ENCODE measurements at regions not wholly inside any gene's neighbourhood (a gene's known extent, or its start where the extent isn't known, plus 50 kb on each side); places are given as distances from the start of the nearest gene placed in this dataset.
"Not testable (repeated sequence)": the region's sequence is repeated elsewhere in the genome, so short reads cannot be mapped to it uniquely, and the experiment has no call there.

GRCh38 chr22:49689255-49689770, 138.4 kb downstream of the BRD1 start:
- DNase-seq: no peak
- Histone ChIP-seq H3K4me3 (ENCODE audit: insufficient read depth, low read depth, low read length) (no peak overlapping the region), H3K27me3 (ENCODE audit: control insufficient read depth, insufficient read depth, low read length) (no peaks in the 10 kb centered on the region), H3K36me3 (replicated peaks; ENCODE audit: control insufficient read depth, insufficient read depth, low read length) (no peaks in the 10 kb centered on the region)

GRCh38 chr22:49688516-49689254, 139.0 kb downstream of the BRD1 start:
- Histone ChIP-seq H3K36me3 (replicated peaks; ENCODE audit: control insufficient read depth, insufficient read depth, low read length) (no peaks in the 10 kb centered on the region), H3K4me3 (ENCODE audit: insufficient read depth, low read depth, low read length) (no peak overlapping the region), H3K27me3 (ENCODE audit: control insufficient read depth, insufficient read depth, low read length) (no peaks in the 10 kb centered on the region)
- DNase-seq: no peak

- no peak overlapping the region for H3K4me3 ChIP-seq (ENCODE audit: insufficient read depth, low read depth, low read length)
Observed at GRCh38 chr22:49687786-49688515, 139.7 kb downstream of the BRD1 start.

GRCh38 chr22:49687333-49687732, 140.3 kb downstream of the BRD1 start:
- no peak for DNase-seq
- H3K36me3 ChIP-seq (replicated peaks; ENCODE audit: control insufficient read depth, insufficient read depth, low read length): no peaks in the 10 kb centered on the region
- no peak overlapping the region for H3K4me3 ChIP-seq (ENCODE audit: insufficient read depth, low read depth, low read length)
- no peaks in the 10 kb centered on the region for H3K27me3 ChIP-seq (ENCODE audit: control insufficient read depth, insufficient read depth, low read length)

More at GRCh38 chr22:49687786-49688515, 139.7 kb downstream of the BRD1 start:
- Histone ChIP-seq H3K36me3 (replicated peaks; ENCODE audit: control insufficient read depth, insufficient read depth, low read length) (no peaks in the 10 kb centered on the region), H3K27me3 (ENCODE audit: control insufficient read depth, insufficient read depth, low read length) (no peaks in the 10 kb centered on the region)
- peak; percentile 47 for DNase-seq

DNA sequence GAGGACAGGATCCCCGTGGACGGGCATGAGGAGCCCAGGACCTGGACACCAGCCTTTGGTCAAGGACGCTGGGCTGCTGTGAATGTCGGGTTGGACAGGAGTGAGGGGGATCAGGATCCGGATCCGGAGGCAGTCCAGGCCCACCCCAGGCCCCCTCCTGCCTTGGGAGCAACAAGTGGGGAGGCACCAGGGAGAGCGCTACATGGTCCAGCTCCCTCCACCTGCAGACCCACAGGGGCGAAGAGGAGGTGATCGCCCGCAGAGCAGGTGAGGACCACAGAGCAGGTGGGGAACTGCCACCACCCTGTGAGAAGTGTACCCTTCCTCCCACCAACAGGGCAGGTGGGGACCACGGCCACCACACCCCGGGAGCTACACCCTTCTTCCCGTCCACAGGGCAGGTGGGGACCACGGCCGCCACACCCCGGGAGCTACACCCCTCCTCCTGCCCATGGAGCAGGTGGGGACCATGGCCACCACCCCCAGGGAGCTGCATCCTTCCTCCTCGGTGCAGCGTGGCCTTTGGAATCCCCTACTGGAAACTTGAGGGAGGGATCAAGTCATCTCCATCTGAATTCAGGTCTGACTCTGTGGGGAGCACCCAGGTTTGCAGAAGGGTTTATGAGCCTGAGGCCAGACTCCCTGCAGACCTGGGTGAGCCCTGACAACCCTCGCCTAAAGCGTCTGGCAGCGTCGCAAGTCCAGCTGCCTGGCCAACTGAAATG, 141.0 kb downstream of the BRD1 start:
- DNase-seq: peak; percentile 58
- Histone ChIP-seq H3K27me3 (ENCODE audit: control insufficient read depth, insufficient read depth, low read length) (no peaks in the 10 kb centered on the region), H3K36me3 (replicated peaks; ENCODE audit: control insufficient read depth, insufficient read depth, low read length) (no peaks in the 10 kb centered on the region), H3K4me3 (ENCODE audit: insufficient read depth, low read depth, low read length) (no peak overlapping the region)

DNA sequence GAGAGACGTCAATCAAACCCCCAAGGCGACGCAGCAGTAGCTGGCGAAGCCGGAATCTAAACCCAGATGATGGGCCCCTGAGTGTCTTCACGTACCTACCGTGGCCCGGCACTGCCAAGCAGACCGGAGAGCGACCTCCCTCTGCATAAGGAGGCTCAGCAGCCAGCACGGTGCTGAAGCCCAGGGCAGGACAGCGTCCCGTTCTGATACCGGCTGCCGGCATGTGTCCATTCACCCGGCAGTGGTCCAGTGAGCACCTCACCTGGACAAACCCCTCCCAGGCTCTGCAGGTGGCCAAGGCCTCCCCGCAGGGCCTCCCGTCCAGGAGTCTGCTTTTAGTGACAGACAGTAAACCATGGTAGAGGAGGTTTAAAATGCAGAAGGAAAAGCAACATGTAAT, 142.0 kb downstream of the BRD1 start:
- Histone ChIP-seq H3K4me3 (ENCODE audit: insufficient read depth, low read depth, low read length) (no peak overlapping the region), H3K36me3 (replicated peaks; ENCODE audit: control insufficient read depth, insufficient read depth, low read length) (no peaks in the 10 kb centered on the region), H3K27me3 (ENCODE audit: control insufficient read depth, insufficient read depth, low read length) (no peaks in the 10 kb centered on the region)
- DNase-seq: no peak

DNA sequence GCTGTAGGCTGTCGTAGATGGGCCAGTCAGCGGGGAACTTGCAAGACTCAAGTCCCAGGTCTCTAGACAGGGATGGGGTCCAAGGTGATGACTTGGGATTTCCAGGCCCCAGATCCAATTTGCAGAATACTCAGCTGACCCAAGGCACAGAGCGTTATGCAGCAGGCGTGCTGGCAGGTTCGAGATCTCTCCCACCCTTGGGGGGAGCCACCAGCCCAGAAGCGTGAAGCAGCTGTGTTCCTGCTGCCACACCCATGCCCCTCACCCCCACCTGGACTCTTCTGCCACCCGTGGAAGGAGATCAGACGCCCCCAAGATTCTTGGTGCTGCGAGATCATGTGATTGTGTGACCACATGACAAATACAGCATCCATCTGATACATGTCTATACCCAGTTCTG, 142.6 kb downstream of the BRD1 start:
- Histone ChIP-seq H3K36me3 (replicated peaks; ENCODE audit: control insufficient read depth, insufficient read depth, low read length) (no peaks in the 10 kb centered on the region), H3K4me3 (ENCODE audit: insufficient read depth, low read depth, low read length) (no peak overlapping the region), H3K27me3 (ENCODE audit: control insufficient read depth, insufficient read depth, low read length) (no peaks in the 10 kb centered on the region)
- no peak for DNase-seq

- H3K4me3 ChIP-seq (ENCODE audit: insufficient read depth, low read depth, low read length): no peak overlapping the region
- H3K36me3 ChIP-seq (replicated peaks; ENCODE audit: control insufficient read depth, insufficient read depth, low read length): no peaks in the 10 kb centered on the region
- DNase-seq: no peak
- H3K27me3 ChIP-seq (ENCODE audit: control insufficient read depth, insufficient read depth, low read length): no peaks in the 10 kb centered on the region
Observed at GRCh38 chr22:49683032-49683431, 144.6 kb downstream of the BRD1 start.

GRCh38 chr22:49680819-49681218, 146.9 kb downstream of the BRD1 start:
- not testable (repeated sequence) for DNase-seq; H3K4me3 ChIP-seq (ENCODE audit: insufficient read depth, low read depth, low read length); H3K36me3 ChIP-seq (replicated peaks; ENCODE audit: control insufficient read depth, insufficient read depth, low read length); H3K27me3 ChIP-seq (ENCODE audit: control insufficient read depth, insufficient read depth, low read length)

DNA sequence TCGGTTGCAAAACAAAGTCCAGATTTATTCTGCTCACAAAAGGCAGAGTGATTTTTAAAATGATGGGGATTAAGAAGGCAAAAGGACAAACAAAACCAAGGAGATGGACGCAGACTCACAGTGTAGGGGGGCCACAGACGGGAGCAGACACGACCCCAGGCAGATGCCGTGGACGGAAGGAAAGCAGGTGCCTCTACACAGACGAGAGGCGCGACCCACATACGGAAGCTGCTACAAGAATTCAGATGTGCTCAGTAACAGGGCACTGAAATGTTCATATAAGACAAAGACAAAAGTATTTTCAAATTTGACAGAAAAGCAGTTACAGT, 148.9 kb downstream of the BRD1 start:
- H3K36me3 ChIP-seq (replicated peaks; ENCODE audit: control insufficient read depth, insufficient read depth, low read length): no peaks in the 10 kb centered on the region
- no peak for DNase-seq
- H3K4me3 ChIP-seq (ENCODE audit: insufficient read depth, low read depth, low read length): no peak overlapping the region
- peaks cover 1% of the 10 kb centered on the region; the same call in 1 of the 2 replicates for H3K27me3 ChIP-seq (ENCODE audit: control insufficient read depth, insufficient read depth, low read length)

GRCh38 chr22:49678137-49678841, 149.4 kb downstream of the BRD1 start:
- Histone ChIP-seq H3K4me3 (ENCODE audit: insufficient read depth, low read depth, low read length) (no peak overlapping the region), H3K27me3 (ENCODE audit: control insufficient read depth, insufficient read depth, low read length) (peaks cover 1% of the 10 kb centered on the region; the same call in 1 of the 2 replicates), H3K36me3 (replicated peaks; ENCODE audit: control insufficient read depth, insufficient read depth, low read length) (no peaks in the 10 kb centered on the region)
- no peak for DNase-seq

GRCh38 chr22:49677495-49677889, 150.2 kb downstream of the BRD1 start:
- DNase-seq: peak; percentile 53
- Histone ChIP-seq H3K36me3 (replicated peaks; ENCODE audit: control insufficient read depth, insufficient read depth, low read length) (no peaks in the 10 kb centered on the region), H3K4me3 (ENCODE audit: insufficient read depth, low read depth, low read length) (no peak overlapping the region), H3K27me3 (ENCODE audit: control insufficient read depth, insufficient read depth, low read length) (peaks cover 6% of the 10 kb centered on the region; the same call in 1 of the 2 replicates)

- Histone ChIP-seq H3K4me3 (ENCODE audit: insufficient read depth, low read depth, low read length) (no peak overlapping the region), H3K27me3 (ENCODE audit: control insufficient read depth, insufficient read depth, low read length) (peaks cover 10% of the 10 kb centered on the region), H3K36me3 (replicated peaks; ENCODE audit: control insufficient read depth, insufficient read depth, low read length) (no peaks in the 10 kb centered on the region)
- DNase-seq: no peak
Observed at GRCh38 chr22:49676783-49677494, 150.7 kb downstream of the BRD1 start.

DNA sequence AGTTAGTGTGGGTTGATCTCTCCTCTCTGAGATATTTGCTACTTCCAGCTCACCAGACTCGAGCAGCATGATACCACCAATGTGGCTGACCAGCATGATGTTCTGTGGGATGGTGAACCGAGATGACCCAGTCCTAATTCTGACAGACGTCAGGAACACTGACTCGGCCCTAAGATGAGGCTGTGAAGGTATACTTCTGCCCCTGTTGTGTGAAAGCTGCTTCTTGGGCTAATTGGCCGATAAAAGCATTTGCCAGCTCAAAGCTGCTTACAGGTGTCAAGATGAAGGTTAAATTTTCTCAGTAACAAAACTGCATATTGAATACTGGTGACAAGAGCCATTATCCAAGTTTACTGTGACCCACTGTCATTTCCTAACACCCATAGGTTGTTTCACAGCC, 151.4 kb downstream of the BRD1 start:
- Histone ChIP-seq H3K27me3 (ENCODE audit: control insufficient read depth, insufficient read depth, low read length) (peaks cover 17% of the 10 kb centered on the region), H3K4me3 (ENCODE audit: insufficient read depth, low read depth, low read length) (no peak overlapping the region), H3K36me3 (replicated peaks; ENCODE audit: control insufficient read depth, insufficient read depth, low read length) (no peaks in the 10 kb centered on the region)
- DNase-seq: no peak

Measured in H7 (cell line).